HFFc6 (cell line): ENCODE measurements at regions not wholly inside any gene's neighbourhood (a gene's known extent, or its start where the extent isn't known, plus 50 kb on each side); places are given as distances from the start of the nearest gene placed in this dataset.

Experiments used
- DNase-seq: peaks from one replicate; pipeline ENCODE4 v3.0.0-alpha.2; 2018
- H3K27ac Mint-ChIP-seq: 2 replicates; pipeline ENCODE4 v1.8.0; 2020; ENCODE audit warnings: mild to moderate bottlenecking, mixed read lengths
- H3K27me3 Mint-ChIP-seq: 2 replicates; pipeline ENCODE4 v1.8.0; 2021; ENCODE audit warnings: mild to moderate bottlenecking, moderate library complexity, mixed read lengths; ENCODE audit not compliant: insufficient read depth
- H3K36me3 Mint-ChIP-seq: 2 replicates; pipeline ENCODE4 v1.8.0; 2021; ENCODE audit warnings: low read depth, mixed read lengths
- H3K4me1 Mint-ChIP-seq: 2 replicates; pipeline ENCODE4 v1.8.0; 2020; ENCODE audit warnings: low read depth, mixed read lengths
- H3K4me3 Mint-ChIP-seq: 2 replicates; pipeline ENCODE4 v1.8.0; 2020; ENCODE audit warnings: mild to moderate bottlenecking, moderate library complexity, mixed read lengths
- H3K9me3 Mint-ChIP-seq: 2 replicates; pipeline ENCODE4 v1.8.0; 2020; ENCODE audit warnings: mild to moderate bottlenecking, mixed read lengths
- CTCF ChIP-seq: fragments of 200-600 bp; sonication (generic); IDR thresholded peaks from 2 replicates; pipeline ENCODE4 v1.5.0; 2021; ENCODE audit warnings: antibody characterized with exemption, mild to moderate bottlenecking

- Mint-ChIP-seq H3K36me3 (peaks cover 21% of the 10 kb centered on the region), H3K27me3 (no peaks in the 10 kb centered on the region; the same call in 1 of the 2 replicates), H3K9me3 (no peaks in the 10 kb centered on the region), H3K4me1 (peaks cover 13% of the 10 kb centered on the region), H3K27ac (no peak overlapping the region), H3K4me3 (no peak overlapping the region)
- DNase-seq: no peak
- TF ChIP-seq CTCF: no peak
Measured at GRCh38 chr1:198861636-198862035, 222.8 kb downstream of the PTPRC start.

GRCh38 chr1:198864695-198865094 is 225.9 kb downstream of the PTPRC start:
- Mint-ChIP-seq H3K27me3 (no peaks in the 10 kb centered on the region), H3K27ac (no peak overlapping the region)

GRCh38 chr1:198865319-198865718 is 226.5 kb downstream of the PTPRC start:
- H3K4me1 Mint-ChIP-seq: peaks cover 5% of the 10 kb centered on the region
- no peak for DNase-seq
- H3K36me3 Mint-ChIP-seq: peaks cover 7% of the 10 kb centered on the region; the same call in 1 of the 2 replicates
- H3K4me3 Mint-ChIP-seq: no peak overlapping the region
- no peak overlapping the region for H3K27ac Mint-ChIP-seq
- TF ChIP-seq CTCF: no peak
- no peaks in the 10 kb centered on the region for H3K9me3 Mint-ChIP-seq
- H3K27me3 Mint-ChIP-seq: no peaks in the 10 kb centered on the region

More at GRCh38 chr1:198864695-198865094, 225.9 kb downstream of the PTPRC start:
- TF ChIP-seq CTCF: no peak
- Mint-ChIP-seq H3K4me3 (no peak overlapping the region), H3K4me1 (peaks cover 5% of the 10 kb centered on the region; the same call in 1 of the 2 replicates), H3K9me3 (no peaks in the 10 kb centered on the region), H3K36me3 (peaks cover 3% of the 10 kb centered on the region; the same call in 1 of the 2 replicates)
- no peak for DNase-seq

- Mint-ChIP-seq H3K36me3 (peaks cover 24% of the 10 kb centered on the region), H3K27me3 (no peaks in the 10 kb centered on the region), H3K9me3 (no peaks in the 10 kb centered on the region), H3K4me3 (no peak overlapping the region), H3K4me1 (peaks cover 4% of the 10 kb centered on the region), H3K27ac (no peak overlapping the region)
- DNase-seq: no peak
- no peak for TF ChIP-seq CTCF
Measured at GRCh38 chr1:198867182-198867581, 228.3 kb downstream of the PTPRC start.

- H3K4me3 Mint-ChIP-seq: no peak overlapping the region
- no peak for DNase-seq
- H3K27ac Mint-ChIP-seq: no peak overlapping the region
- peaks cover 1% of the 10 kb centered on the region; the same call in 1 of the 2 replicates for H3K27me3 Mint-ChIP-seq
- peaks cover 59% of the 10 kb centered on the region for H3K36me3 Mint-ChIP-seq
- no peak for TF ChIP-seq CTCF
- no peaks in the 10 kb centered on the region for H3K9me3 Mint-ChIP-seq
- peaks cover 17% of the 10 kb centered on the region for H3K4me1 Mint-ChIP-seq
Measured at GRCh38 chr1:198873696-198874230, 234.9 kb downstream of the PTPRC start.
